Stimulated activated CD4-positive, alpha-beta T cell treated with anti-CD3 and anti-CD28 coated beads, Interleukin-1b, Interleukin-23, amount 100 ng/mL, for 24 hours (primary cell): ENCODE measurements at regions not wholly inside any gene's neighbourhood (a gene's known extent, or its start where the extent isn't known, plus 50 kb on each side); places are given as distances from the start of the nearest gene placed in this dataset.

Experiments used
- DNase-seq, 4 experiments: peaks; one replicate each; pipeline ENCODE4 v3.0.0-alpha.2; 2020; ENCODE audit warnings: low read depth in 4 of 4, low spot score in 1 of 4

DNA sequence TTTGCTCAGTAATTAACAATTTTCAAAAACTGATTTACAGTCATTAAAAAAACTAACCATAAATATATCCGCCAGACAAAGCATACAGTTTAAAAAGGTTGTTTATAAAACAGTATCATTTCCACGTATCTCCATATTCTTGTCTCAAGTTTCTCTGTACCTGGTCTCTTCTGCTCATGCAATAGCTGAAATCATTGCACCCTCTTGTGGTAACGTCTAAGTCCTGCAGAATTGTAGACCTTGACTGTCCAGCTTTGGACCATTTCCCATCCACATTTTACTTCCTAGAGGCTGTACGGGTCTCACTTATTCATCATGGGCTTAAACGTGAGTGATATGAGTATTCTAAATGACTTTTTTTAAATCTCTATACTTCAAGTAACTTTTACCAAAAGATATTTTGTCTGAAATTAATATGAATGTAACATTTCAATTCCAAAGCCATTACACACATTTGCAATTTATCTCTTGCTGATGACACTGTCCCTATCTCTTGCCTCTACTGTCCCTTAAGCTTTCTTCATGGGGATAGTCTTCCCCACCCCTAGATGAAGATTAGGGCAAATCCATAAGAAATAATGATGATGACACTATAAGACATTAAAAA is 118.5 kb downstream of the BTC start:
- DNase-seq: no peak

DNA sequence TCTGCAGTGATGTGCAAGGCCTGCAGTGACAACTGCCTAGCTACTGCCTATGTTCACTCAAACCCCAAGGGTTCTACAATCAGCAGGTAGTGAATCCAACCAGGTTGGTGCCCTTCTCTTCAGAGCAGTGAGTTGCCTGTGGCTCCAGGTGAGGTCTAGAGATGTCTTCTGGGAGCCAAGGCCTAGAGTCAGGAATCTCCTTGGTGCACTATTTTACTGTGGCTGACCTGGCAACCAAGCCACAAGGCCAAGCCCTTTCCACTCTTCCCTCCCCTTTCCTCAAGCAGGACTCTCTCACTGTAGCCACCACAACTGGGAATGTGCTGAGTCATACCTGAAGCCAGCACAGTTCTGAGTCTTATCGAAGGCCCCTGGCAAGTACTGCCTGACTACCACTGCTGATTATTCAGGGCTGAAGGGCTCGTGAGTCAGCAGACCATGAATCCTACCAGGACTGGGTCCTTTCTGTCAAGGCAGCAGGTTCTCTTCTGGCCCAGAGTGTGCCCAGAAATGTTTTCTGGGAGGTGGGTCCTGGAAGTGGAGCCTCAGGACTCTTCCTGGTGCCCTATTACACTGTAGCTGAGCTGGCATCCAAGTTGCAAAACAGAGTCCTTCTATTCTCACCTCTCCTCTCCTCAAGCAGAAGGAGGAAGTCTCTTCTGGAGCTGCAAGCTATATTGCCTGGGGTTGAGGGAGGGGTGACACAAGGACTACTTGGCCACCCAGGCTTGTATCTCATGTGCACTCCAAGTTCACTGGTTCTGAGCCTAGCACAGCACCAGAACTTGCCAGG is 111.6 kb downstream of the BTC start:
- no peak for DNase-seq

DNA sequence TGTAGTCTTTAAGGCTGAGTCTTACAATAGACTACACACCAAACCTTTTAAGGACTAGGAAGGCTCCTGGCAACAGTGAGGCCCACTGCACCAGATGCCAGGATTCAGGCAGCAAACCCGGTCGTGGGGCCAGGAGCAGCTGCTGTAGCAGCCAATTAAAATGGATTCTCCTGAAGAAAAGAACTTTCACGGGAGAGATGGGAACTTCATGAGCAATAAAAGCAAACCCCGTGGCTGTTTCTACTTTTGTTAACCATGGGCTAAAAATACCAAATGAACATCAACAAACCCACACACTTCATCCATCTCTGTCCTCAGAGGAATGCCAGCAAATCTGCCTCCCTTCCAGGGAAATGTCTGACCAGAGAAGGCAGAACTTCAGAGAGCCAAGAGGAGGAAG is 101.4 kb downstream of the BTC start:
- DNase-seq: no peak
